HG02981 (cell line): ENCODE measurements at regions not wholly inside any gene's neighbourhood (a gene's known extent, or its start where the extent isn't known, plus 50 kb on each side); places are given as distances from the start of the nearest gene placed in this dataset.

Experiments
- ATAC-seq: cut with Tn5 transposase; IDR thresholded peaks from one replicate; pipeline ENCODE4 v1.9.1; 2021; ENCODE audit warnings: mild to moderate bottlenecking, moderate library complexity; ENCODE audit not compliant: unreplicated experiment

- ATAC-seq: no peak
Measured at GRCh38 chr1:4977701-4978100, 323.3 kb downstream of the AJAP1 start.

- no peak for ATAC-seq
Measured at GRCh38 chr1:4976859-4977440, 322.5 kb downstream of the AJAP1 start.

- ATAC-seq: no peak
Measured at GRCh38 chr1:4975856-4976255, 321.4 kb downstream of the AJAP1 start.

GRCh38 chr1:4974981-4975685 lies 320.7 kb downstream of the AJAP1 start:
- ATAC-seq: no peak

GRCh38 chr1:4973341-4973740 lies 318.9 kb downstream of the AJAP1 start:
- no peak for ATAC-seq

- ATAC-seq: no peak
Measured at GRCh38 chr1:4972761-4973320, 318.4 kb downstream of the AJAP1 start.

- ATAC-seq: no peak
Measured at GRCh38 chr1:4971666-4972065, 317.3 kb downstream of the AJAP1 start.

GRCh38 chr1:4970532-4970931 lies 316.1 kb downstream of the AJAP1 start:
- ATAC-seq: no peak

GRCh38 chr1:4969556-4970129 lies 315.2 kb downstream of the AJAP1 start:
- ATAC-seq: no peak

- no peak for ATAC-seq
Measured at GRCh38 chr1:4965346-4966075, 311.1 kb downstream of the AJAP1 start.

- no peak for ATAC-seq
Measured at GRCh38 chr1:4964634-4965345, 310.4 kb downstream of the AJAP1 start.

- ATAC-seq: no peak
Measured at GRCh38 chr1:4963251-4963650, 308.8 kb downstream of the AJAP1 start.

GRCh38 chr1:4962836-4963235 lies 308.4 kb downstream of the AJAP1 start:
- ATAC-seq: no peak

GRCh38 chr1:4961935-4962645 lies 307.7 kb downstream of the AJAP1 start:
- no peak for ATAC-seq

- no peak for ATAC-seq
Measured at GRCh38 chr1:4960782-4961475, 306.5 kb downstream of the AJAP1 start.

- no peak for ATAC-seq
Measured at GRCh38 chr1:4960336-4960735, 305.9 kb downstream of the AJAP1 start.

- ATAC-seq: no peak
Measured at GRCh38 chr1:4959216-4959615, 304.8 kb downstream of the AJAP1 start.

- no peak for ATAC-seq
Measured at GRCh38 chr1:4957027-4957426, 302.6 kb downstream of the AJAP1 start.

GRCh38 chr1:4954392-4954791 lies 300.0 kb downstream of the AJAP1 start:
- no peak for ATAC-seq

- ATAC-seq: no peak
Measured at GRCh38 chr1:4951601-4952000, 297.2 kb downstream of the AJAP1 start.
